Omental fat pad (tissue), 3 donors: ENCODE measurements at regions not wholly inside any gene's neighbourhood (a gene's known extent, or its start where the extent isn't known, plus 50 kb on each side); places are given as distances from the start of the nearest gene placed in this dataset.

Experiments used
- ATAC-seq: fragments of 150-250 bp; one replicate; pipeline ENCODE4 v1.9.1; 2016; ENCODE audit warnings: mild to moderate bottlenecking, moderate library complexity; ENCODE audit not compliant: low FRiP score
- DNase-seq: peaks from one replicate; pipeline ENCODE4 v3.0.0-alpha.2; 2019; ENCODE audit warnings: low spot score
- TF ChIP-seq, protein P1 (sequence below), 3 donors: fragments of 450-650 bp; IDR thresholded peaks; one replicate each; pipeline ENCODE4 v1.5.1; 2016 to 2017; ENCODE audit warnings: antibody characterized with exemption in 3 of 3, mild to moderate bottlenecking in 3 of 3, moderate library complexity in 2 of 3

DNA sequence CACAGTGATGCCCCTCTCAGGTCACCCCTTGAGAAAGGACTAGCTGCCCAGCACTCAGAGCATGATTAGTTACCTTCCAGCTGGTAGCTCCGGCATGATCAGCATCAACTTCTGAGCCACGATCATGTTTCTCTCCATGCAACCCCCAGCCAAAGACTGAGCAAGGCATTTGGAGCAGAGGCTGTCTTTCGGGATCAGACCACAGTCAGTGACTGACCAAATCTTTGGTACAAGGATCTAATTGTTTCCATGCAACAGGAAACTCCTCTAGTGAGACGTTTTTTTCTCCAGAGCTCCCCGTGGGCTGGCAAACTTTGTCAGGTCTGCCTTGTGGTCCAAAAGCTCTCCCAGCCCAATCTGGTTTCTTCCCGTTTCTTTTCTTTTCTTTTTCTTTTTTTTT, 244.3 kb downstream of the METTL4 start:
- ATAC-seq = no peak
- TF ChIP-seq, protein P1, sequence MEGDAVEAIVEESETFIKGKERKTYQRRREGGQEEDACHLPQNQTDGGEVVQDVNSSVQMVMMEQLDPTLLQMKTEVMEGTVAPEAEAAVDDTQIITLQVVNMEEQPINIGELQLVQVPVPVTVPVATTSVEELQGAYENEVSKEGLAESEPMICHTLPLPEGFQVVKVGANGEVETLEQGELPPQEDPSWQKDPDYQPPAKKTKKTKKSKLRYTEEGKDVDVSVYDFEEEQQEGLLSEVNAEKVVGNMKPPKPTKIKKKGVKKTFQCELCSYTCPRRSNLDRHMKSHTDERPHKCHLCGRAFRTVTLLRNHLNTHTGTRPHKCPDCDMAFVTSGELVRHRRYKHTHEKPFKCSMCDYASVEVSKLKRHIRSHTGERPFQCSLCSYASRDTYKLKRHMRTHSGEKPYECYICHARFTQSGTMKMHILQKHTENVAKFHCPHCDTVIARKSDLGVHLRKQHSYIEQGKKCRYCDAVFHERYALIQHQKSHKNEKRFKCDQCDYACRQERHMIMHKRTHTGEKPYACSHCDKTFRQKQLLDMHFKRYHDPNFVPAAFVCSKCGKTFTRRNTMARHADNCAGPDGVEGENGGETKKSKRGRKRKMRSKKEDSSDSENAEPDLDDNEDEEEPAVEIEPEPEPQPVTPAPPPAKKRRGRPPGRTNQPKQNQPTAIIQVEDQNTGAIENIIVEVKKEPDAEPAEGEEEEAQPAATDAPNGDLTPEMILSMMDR (IDR thresholded peaks at IDR 0.05) = no peak
- DNase-seq = no peak

DNA sequence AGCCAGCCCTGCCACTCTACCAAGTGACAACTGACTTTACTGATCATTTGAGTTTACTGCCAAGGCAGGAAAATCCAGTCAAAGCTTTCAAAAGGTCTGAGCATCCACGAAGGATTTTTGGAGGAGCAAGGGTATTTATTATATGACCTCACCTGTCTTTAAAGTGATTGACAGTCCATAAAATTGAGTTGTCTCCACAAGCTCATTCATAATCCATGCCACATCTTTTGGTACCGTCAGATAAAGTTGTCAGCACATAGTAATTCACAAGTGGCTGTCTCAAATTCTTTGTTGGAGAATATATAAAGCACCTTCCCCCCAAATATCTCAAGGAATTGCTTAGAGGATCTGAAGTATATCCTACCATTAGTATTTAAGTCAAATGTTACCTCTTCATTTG, 240.5 kb downstream of the METTL4 start:
- ATAC-seq (no peak), DNase-seq (no peak)
- TF ChIP-seq, protein P1 (IDR thresholded peaks at IDR 0.05) = no peak

DNA sequence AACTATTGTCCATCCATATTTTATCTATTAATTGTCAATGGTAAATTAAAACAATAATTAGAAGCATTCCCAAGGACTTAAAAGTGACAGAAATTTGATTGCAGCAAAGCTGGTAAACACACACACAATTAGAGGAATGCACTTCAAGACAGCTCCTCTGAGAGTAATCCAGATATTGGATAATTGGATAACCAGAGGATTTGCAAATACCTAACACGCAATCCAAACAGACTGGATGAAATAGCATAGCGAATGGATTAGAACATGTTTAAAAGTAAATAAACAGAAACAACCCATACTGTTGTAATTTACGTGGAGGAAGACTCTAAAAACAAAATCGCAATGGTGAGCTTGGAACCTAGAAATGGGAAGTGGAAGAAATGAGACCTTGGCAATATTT, 239.8 kb downstream of the METTL4 start:
- no peak for DNase-seq
- TF ChIP-seq, protein P1 (IDR thresholded peaks at IDR 0.05) = no peak
- ATAC-seq = no peak

DNA sequence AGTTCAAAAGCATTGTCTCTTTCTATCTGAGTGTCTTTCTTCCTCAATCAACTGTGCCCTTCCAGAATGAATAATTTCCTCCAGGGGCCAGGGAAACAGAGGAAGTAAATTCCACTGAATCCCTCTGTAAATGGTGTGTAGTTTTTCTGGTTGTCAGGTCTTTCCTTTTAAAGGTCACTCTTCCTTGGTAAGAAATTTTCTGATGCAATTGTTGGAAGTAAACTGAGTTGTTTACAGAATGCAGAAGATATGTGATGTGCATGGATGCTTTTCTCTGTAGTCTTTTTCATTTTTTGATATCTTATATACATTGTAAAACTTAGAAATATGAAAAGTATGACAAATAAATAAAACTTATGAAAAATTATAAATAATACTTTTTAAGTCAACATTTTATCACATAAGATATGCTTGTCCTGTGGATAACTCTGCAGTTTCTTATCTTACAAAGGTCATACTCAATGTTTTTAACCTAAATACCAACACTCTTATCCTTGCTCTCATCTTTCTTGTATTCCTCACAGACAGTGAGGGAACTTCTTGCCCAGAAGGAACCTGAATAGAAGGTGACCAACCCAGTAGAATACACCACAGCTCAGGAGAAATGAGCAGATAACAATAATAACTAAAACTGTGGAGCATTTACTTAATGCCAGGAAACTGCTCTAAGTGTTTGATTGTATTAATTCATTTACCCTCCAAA, 234.5 kb downstream of the METTL4 start:
- ATAC-seq (no peak), DNase-seq (no peak)
- TF ChIP-seq, protein P1 (IDR thresholded peaks at IDR 0.05) = no peak

DNA sequence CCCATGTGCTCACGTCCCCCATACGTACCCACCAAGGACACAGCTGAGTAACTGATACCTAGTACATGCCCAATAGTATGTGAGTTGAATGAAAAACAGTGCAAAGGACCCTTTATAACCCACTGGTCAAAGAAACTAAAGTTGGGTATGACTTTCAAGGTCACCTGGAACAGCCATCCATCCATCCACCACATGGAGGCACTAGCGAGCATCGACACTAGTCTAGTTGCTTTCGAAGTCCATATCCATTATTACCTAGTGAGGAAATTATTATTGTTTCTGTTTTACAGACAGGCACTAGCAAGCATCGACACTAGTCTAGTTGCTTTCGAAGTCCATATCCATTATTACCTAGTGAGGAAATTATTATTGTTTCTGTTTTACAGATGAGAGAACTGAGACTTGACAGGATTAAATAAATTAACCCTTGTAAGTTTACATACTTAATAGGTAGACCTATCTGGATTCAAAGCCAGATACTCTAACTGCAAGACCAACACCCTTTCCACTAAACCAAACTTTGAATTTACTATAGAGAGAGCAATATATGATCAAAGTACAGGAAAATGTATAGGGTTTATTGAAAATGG, 233.7 kb downstream of the METTL4 start:
- ATAC-seq = no peak
- TF ChIP-seq, protein P1 (IDR thresholded peaks at IDR 0.05) = no peak
- no peak for DNase-seq

DNA sequence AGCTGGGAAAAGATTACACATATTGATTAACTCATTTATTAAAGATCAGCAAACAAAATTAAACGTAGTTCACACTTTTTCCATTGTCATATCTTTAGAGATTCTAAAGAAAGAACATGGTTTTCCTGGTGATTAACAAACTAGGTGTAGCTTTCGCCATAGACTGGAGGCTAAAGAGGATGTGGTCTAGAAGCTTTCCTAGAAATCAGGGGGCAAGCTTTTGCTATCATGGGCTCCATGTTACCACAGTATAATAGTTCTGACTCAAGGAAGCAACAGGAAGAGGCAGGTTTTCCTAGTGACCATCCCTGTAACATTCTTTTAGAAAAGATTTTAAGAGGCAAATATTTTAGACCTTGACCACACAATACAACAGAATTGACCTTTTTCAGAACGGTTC, 232.7 kb downstream of the METTL4 start:
- no peak for DNase-seq
- ATAC-seq = no peak
- TF ChIP-seq, protein P1 (IDR thresholded peaks at IDR 0.05) = no peak

DNA sequence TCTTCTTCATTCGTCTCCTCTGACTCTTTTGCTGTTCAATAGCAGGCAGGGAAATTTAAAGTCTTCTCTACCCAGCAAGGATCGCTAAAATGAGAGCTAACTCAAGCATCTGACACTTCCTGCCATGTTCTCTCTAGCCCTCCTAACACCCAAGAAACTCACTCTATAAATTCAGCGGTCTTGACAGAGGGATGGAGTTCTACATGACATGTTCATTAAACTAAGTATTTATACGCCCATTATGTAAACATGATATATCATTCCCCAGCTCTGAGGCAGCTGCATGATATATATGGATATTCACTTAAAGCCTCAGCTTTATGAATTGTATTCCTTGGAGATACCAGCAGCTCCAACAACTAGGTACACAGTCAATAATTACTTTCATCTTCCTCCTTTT, 231.0 kb downstream of the METTL4 start:
- TF ChIP-seq, protein P1 (IDR thresholded peaks at IDR 0.05) = no peak
- no peak for ATAC-seq

More for the DNA sequence above, 231.0 kb downstream of the METTL4 start:
- no peak for DNase-seq
